ENCODE measurements at regions not wholly inside any gene's neighbourhood (a gene's known extent, or its start where the extent isn't known, plus 50 kb on each side); places are given as distances from the start of the nearest gene placed in this dataset.

- no peak for TF ChIP-seq FOXA1 (IDR thresholded peaks at IDR 0.05)
- no peak for TF ChIP-seq TARDBP (IDR thresholded peaks at IDR 0.05)
- TF ChIP-seq BHLHE40 (IDR thresholded peaks at IDR 0.05; ENCODE audit: borderline replicate concordance), result no peak
- no peak for TF ChIP-seq FOXK2 (IDR thresholded peaks at IDR 0.05)
- TF ChIP-seq ZNF384 (IDR thresholded peaks at IDR 0.05), result no peak
- no peak for TF ChIP-seq ARNT (IDR thresholded peaks at IDR 0.05)
- TF ChIP-seq ELF4 (IDR thresholded peaks at IDR 0.05), result no peak
- no peak for TF ChIP-seq L3MBTL2 (conservative IDR thresholded peaks at IDR 0.05)
- TF ChIP-seq SP1 (IDR thresholded peaks at IDR 0.05), result no peak
Measured at GRCh38 chr2:217071416-217071815, 211.6 kb upstream of the TNP1 start.

All from HEK293T (cell line).